ENCODE measurements at regions not wholly inside any gene's neighbourhood (a gene's known extent, or its start where the extent isn't known, plus 50 kb on each side); places are given as distances from the start of the nearest gene placed in this dataset.

DNA sequence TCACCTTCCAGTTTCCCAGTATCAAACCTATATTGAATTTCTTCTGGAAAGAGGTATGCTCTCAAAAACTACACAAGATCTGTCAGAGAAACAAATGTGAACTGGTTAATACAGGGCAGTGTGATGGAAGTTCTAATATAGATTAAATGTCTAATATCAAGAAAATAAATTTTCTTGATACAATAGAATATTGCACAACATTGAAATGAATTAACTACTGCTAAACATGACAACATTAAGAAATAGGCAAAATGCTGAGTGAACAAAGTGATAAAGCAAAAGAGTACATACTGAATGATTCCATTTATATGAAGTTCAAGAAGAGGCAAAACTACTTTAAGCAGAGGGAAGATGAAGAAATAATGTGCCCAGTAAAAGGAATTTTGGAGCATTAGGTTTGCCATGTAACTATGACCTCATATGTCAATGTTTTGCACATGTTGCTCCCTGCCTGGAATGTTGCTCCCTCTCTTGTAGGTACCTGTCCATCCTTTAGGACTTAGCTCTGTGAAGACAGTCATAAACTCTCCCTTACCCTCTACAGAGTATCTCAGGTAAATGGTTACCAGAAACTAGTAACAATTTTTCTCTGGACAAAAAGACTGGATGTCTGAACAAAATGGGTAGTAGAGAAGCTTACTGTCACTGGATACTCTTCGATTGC, 339.0 kb downstream of the RAD51AP2 start:
- TF ChIP-seq POLR2A (IDR thresholded peaks at IDR 0.05) (no peak), CTCF (IDR thresholded peaks at IDR 0.05) (no peak)
